Bone marrow (tissue), 2 donors: ENCODE measurements at regions not wholly inside any gene's neighbourhood (a gene's known extent, or its start where the extent isn't known, plus 50 kb on each side); places are given as distances from the start of the nearest gene placed in this dataset.
"Not testable (repeated sequence)": the region's sequence is repeated elsewhere in the genome, so short reads cannot be mapped to it uniquely, and the experiment has no call there.

ENCODE experiments used
- DNase-seq, 2 donors: peaks; one replicate each; lab custom pipeline; 2025; lab: John Stamatoyannopoulos, UW

DNA sequence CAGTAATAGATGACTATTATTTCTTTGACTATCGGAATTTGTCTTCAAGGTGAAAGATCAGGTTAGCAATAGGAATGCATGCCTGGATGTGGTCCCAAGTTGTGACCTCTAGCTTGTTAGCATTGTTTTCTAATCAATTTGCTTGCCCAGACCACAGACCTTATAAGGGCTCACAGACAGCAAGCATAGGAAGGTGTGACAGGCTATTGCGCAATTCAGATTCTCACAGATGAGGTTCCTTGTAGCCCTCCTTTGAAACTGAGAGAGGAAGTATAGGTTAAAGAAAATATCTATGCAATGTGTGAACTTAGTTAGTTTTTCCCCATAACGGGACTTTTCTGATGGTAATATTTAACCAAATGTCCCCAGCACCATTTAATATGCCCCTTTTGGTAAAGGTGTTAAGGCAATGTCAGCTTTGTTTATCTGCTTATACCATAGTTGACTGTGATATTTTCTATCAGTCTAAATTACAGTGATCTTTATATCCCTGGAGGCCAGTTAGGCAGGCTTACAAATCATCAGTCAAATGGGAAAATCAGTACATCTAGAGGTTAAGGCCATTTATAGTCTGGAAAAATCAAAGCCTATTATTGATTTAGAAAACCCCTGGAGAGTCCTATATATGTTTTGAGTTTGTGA is 168.1 kb upstream of the MBNL1 start:
- DNase-seq: peak in 1 of 2 donors; percentile 50

DNA sequence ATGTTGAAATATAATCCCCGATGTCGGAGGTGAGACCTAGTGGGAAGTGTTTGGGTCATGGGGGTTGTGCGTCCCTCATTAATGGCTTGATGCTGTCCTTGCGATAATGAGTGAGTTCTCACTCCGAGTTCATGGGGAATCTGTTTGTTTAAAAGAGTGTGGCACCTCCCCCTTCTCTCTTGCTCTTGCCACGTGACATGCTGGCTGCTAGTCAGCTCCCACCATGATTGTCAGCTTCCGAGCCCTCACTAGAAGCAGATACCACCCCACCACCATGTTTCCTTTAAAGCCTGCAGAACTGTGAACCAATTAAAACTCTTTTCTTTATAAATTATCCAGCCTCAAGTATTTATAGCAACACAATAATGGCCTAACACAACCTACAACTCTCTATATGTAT is 166.3 kb upstream of the MBNL1 start:
- DNase-seq: no peak

DNA sequence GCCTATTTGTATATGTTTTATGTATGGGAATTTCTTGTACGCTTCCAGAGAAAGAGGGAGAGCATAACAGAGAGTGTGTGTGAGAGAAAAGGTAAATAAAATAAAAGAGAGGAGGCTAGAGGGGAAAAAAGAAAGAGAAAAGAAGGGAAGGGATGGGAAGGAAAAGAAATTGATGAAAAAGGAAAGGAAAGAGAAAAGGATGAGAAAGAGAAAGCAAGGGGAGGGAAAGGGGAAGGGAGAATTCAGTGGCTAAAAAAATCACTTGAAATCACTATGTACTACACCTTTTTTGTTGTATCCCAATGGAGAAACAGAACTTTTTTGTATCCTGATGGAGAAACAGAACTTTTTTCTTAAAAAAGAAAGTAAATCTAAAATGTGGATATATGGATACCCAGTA is 165.5 kb upstream of the MBNL1 start:
- DNase-seq: no peak

DNA sequence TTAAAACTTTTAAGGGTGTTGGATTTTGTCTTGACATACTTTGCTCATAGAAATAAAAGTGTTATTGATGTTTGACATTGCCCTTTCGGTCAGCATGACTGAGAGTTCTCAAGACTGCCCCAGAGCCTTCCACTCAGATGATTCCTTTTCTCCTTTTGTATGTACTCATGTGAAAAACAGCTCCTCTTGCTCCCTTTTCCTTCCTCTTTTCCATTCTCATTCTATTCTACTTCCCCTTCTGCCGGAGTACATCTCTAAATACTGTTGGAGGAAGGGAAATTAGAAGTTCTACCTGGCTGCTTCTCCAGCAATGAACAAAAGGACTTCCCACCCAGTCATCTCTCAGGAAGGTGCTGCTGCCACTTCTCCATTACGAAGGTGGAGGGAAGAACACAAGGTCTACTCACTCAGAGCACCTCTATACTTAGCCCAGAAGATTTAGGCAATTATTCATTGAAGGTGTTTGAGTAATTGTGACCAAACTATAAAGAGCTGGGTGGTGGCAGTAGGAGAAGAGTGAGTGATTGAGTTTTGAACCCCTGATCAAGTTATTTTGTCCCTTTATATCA is 163.8 kb upstream of the MBNL1 start:
- peak in 1 of 2 donors; percentile 29 for DNase-seq

DNA sequence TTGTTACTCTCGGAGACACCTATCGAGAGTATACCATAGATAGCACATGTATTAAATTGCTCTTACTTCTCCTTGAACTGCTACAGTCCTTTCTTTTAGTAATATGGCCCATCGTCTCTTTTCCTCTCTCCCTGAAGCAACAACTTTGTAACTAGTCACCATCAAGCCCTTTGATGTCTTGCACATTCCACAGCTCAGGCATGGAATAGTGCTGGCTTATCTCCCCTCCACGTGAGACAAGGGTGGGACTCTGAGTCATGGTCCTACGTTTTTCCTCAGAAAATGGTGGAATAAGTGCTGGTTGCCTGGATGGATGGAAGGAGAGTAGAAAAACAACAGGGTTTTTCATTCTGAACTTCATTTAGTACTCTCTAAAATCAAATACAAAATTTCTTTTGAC is 163.3 kb upstream of the MBNL1 start:
- DNase-seq: no peak

DNA sequence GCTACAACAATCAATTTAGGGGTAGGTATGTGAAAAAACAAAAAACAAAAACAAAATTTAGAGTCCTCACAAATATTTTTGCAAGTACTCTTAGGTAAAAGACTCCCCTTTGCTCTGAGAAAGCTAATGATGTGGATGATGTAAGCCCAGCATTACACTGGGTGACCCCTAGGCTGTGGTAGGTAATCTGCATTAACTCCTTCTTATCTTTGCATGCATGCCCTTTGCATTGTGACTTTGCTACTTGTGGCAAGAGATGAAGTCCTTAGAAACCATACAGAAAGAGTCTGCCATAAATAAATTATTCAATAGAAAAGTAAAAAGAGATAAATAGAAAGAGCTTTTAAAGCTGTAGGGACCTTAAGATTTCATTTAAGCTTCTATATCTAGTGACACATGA is 159.7 kb upstream of the MBNL1 start:
- DNase-seq: no peak

DNA sequence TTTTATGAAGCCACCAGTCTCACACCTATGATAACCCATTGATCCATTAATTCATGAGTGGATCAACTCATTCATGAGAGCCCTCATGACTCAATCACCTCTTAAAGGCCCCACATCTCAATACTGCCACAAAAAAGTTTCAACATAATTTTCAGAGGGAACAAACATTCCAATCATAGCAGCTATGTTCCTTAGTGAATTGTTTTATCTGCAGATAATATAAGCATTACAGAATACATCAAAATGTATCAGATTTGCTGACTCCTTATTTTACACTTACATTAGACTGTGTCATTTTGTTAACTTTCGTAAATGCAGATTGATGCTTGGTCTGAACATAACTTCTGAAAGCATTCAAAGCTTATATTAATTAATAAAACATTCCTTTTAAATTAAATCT is 155.3 kb upstream of the MBNL1 start:
- DNase-seq: no peak

DNA sequence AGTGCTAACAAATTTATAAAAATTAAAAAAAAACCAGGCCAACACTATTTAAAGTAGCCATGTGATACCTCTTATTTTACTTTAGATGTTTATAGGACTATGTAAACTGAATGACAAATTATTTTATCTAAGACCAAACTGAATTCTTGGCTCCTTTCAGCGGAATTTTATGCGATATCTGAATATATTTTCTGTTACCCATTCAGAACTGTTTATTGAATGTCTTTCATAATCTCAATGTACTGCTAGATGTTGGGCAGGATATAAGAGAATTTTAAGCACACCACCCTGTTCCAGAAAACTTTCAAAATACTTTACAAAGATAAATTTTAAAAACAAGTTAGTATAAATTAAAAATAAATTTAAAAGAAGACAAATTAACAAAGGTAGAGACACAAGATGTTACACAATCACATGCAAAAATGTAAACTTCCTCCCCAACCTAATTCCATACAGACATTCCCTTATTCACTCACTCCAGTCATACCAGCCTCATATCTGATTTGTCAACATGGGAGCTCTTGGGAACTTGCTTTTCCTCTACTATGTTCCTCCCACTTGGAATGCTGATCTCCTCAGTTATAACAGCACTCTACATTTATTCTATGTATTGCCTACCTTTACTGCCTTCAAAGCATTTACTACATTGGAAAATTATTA is 154.6 kb upstream of the MBNL1 start:
- DNase-seq: no peak

DNA sequence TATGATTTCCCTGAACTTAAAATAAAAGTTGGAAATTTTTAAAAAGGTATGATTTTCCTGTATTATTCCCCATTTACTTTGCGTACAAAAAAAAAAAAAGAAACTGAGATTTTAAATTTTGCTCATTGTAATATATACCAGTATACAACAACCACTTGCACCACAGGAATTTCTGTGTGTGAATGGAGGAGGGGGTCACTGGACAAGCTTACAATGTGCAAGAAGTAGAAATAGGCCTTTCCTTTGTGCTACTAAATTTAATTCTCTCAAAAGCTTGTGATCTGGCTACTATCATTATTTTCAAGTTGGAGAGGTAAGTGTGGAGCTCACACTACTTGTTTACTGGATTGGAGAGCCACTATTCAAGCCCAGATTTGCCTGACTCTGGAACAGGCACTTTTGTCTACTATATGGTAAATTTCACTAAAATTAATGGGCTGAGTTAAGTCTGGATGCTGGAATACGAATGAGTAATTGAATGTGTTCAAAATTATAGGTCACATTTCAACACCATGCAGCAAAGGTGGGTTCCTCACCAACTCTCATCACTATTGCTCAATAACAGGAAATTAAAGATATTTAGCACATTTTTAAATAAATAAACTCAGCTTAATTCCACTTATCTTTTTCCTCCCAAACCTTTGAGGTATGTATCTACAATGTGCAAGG is 148.0 kb upstream of the MBNL1 start:
- no peak for DNase-seq

DNA sequence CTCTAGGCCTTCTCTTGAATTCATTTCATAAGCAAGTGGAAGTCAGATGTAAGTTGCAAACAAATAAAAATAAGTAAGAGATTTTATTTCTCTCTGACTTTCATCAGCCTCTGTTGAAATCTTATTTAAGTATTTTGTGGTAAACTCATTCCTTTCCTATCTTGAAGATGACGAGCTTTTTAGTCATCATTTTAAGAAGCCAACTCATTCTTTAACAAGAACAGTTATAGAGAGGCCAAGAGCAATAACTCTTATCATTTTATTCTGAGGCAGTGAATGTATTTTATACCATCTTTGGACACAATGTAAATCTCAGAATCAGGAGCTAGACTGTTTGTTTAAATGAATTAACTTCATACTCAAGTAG is 147.5 kb upstream of the MBNL1 start:
- no peak for DNase-seq

DNA sequence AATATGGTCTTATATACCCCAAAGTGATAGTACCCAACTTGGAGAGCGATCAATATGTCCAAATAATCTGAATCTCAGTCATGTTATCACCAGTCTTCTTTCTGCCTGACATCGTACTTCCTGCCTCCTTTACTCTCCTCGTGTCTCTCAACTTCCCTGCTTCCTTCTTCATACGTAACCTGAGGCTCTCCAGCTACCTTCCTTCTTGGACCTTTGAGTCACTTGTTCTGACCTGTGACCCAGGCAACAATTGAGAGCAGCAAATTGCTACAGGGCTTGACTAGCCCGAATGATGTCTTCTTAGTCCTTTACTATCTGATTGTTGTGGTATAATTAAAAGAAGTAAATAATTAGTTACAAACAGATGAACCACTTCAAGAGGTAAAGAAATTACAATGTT is 145.9 kb upstream of the MBNL1 start:
- DNase-seq: no peak

DNA sequence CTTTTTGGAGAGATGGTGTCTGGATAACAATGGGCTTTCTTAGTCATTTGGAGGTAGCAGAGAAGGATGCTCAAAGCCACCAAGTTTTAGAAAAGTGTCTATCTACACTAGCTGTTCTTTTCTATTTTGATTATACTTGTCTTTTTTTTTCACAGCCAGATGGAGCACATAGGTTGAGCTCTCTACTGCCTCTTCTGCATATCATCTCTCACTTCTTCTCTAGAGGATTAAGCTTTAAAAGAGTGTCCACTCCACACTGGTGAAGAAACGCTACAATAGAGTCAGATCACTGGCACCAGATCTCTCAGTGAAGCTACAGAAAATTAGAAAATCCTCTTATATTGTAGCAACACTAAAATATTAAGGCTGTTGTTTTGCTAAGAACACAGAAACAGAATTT is 145.3 kb upstream of the MBNL1 start:
- no peak for DNase-seq

DNA sequence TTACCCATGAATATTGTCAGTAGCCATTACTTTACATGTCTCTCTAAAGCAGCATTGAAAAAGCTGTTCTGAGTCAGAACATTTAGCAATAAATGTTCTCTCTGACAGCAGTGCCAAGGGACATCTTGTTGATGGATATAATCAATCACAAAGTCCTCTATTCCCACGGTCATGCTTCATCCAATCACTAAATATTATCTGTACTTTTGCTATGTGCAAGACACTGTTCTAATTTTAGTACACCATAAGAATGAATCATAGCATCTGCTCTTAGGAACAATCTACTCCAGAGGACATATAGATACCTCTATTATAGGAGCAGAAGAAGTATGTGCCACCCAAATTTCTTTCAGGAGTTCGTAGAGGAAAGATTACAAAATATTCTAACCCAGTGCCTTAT is 142.5 kb upstream of the MBNL1 start:
- DNase-seq: no peak

DNA sequence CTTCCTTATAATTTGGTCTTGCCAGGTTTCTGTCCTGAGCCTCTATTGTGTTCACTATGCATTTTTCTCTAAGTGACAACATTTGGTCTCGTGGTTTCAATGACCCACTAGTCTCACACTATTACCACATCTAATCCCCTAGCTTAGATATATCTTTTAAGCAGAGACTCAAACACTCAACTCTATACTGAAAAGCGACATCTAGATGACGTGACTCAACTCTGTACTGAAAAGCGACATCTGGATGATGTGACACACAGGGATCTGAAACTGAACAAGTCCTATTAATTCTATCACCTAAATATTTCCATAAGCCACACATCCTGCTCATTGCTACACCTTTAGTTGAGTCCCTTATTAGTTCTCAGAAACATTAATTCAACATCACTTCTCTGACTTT is 141.7 kb upstream of the MBNL1 start:
- no peak for DNase-seq

DNA sequence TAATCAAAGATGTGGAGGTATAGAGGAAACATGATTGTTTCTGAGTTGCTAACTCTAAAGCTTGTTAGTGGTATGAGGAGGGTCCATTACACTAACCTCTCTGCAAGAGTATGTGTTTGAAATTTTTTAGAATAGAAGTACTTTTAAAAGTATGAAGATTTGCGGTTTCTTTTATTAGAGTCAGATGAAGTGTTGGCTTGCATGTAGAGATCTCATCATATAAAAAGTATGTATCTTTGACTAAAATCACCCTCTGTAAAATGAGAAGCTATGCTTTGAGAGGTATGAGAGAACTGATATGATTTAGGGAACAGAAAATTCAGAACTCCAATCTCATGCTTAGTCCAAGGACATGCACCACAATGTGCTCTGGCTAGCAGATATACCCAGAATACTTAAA is 140.4 kb upstream of the MBNL1 start:
- no peak for DNase-seq

DNA sequence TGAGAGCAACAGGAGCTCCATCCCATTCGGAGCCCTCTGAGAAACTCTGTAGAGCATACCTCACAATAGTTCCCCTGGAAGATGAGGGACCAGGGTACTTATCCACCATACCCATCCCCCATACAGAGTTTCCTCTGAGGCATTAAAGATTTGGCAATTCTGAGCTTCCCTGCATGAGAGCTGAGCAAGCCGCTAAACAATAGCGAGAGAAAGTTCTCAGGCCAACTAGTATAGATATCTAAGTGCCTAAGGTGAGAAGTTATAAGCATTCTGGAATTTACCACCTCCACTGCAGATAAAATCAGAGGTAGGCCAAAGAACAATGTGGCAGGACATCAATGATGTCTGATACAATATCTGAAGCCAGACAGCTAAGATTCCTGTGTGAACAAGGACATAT is 129.1 kb upstream of the MBNL1 start:
- DNase-seq: no peak

DNA sequence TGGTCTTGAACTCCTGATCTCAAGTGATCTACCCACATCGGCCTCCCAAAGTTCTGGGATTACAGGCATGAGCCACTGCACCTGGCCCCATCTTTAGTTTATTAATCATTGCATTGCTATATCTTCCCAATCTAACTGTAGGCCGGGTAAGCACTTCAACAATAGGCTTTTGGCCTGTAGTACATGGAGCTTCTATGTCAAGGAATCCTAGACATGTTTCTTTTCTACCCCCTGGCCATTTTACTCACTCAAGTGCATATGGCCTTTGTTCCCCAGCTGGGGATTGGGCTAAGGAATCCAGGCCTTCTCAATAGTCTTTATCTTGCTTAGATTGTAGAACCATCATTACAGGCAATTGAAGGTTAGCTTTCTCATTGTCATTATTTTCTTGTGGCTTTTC is 122.3 kb upstream of the MBNL1 start:
- no peak for DNase-seq

DNA sequence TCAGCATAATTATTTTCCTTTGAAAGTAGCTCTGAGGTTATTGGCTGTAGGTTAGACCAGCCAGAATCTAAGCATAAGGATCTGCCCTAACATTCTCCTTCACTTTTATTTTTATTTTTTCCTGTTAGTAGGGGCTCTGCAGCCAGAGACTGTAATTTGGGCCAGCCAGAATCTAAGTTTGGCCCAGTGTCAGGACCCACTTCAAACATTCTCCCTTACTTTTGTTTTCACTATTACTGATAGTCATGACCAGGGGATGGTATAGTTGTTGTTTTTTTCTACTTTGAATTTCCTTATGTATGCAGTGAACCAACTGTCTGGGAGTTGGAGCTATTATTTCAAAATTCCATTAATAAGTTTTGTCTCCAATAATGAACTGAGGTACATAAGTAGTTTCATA is 121.0 kb upstream of the MBNL1 start:
- no peak for DNase-seq

DNA sequence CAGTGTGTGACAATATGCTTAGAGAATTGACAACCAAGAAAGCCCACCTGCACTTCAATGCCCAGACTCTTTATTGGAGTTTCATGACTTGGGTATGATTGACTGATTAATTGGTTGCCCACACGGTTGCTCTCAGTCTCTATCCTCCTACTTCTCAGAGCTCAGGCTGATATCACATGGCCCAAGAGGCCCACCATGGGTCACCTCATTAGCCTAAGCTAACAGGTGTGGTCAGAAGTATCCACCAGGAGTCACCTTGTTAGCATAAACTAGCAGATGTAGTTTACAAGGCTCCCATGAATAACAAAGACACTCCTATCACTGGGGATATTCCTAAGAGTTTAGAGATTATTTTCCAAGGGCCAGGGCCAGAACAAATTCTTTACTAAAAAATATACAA is 120.2 kb upstream of the MBNL1 start:
- DNase-seq: no peak

DNA sequence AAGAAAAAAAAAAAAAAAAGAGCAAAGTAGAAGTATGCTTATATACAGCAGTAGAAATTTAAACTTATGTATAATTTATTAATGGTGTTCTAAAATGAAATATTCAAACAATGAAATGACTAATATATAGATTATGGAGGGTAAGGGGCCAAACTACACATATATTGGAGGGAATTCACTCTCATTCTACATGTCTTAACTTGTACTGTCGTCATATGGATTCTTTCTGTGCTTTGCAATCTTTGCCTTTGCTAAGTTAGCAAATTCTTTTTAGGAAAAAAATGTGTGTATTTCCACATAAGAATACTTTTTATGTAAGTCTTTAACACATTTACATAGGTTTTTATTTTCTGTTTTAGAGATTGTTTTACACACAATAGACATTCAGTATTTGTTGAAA is 118.9 kb upstream of the MBNL1 start:
- DNase-seq: no peak

DNA sequence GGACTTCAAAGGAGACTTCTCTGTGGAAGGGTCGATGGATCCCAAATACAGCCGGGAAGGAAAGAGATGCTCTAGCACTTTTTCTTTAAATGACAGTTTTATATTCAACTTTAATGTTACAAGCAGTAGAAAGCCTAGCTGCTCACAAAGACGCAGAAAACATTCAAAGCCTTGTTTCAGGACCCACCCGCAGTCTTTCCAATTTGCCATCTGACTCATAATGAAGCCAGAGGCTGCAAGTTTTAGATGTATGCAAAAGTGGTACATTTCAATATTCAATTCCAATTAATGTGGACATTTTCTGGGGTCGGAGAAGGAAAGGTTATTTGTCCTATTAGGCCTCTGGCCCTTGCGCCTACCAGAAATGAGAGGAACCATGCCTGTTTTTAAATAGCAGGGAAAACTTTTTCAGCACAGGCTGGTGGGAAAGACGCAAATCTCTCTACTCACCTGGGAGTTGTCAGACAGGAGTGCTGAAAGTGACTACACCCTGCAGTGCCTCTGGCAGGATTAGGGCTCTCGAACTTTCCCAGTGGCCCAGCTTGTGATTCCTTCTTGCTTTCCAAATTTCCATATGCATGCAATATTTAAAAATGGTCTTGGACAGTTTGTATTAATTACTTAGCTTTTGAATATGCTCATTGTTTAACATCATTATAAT is 117.4 kb upstream of the MBNL1 start:
- DNase-seq: no peak

DNA sequence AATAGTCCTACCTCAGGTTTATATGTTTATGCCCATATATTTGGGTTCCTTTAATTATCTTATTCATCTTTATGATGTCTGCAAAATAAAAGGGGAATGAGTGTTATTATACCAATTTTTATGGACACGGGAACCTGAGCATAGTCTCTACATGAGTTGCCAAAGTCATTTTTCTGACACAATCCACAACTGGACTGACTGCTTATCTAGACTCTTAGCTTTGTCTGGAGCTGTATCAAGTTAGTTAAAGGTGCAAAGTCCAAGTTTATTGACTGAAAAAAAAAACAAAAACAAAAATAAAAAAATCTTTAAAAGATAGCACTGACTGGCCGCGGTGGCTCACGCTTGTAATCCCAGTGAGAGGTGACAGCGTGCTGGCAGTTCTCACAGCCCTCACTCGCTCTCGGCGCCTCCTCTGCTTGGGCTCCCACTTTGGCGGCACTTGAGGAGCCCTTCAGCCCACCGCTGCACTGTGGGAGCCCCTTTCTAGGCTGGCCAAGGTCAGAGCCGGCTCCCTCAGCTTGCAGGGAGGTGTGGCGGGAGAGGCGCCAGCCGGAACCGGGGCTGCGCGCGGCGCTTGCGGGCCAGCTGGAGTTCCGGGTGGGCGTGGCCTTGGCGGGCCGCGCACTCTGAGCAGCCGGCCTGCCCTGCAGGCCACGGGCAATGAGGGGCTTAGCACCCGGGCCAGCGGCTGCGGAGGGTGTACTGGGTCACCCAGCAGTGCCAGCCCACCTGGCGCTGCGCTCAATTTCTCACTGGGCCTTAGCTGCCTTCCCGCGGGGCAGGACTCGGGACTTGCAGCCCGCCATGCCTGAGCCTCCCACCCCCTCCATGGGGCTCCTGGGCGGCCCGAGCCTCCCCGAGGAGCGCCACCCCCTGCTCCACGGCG is 116.6 kb upstream of the MBNL1 start:
- DNase-seq: not testable (repeated sequence)
